Kidney epithelial cell (primary cell): ENCODE measurements at regions not wholly inside any gene's neighbourhood (a gene's known extent, or its start where the extent isn't known, plus 50 kb on each side); places are given as distances from the start of the nearest gene placed in this dataset.

Experiments used
- DNase-seq: peaks from one replicate; pipeline ENCODE4 v3.0.0-alpha.2; 2010; ENCODE audit warnings: low read depth
- H3K27me3 ChIP-seq: 2 replicates; pipeline ENCODE4 v1.6.0; 2011; ENCODE audit warnings: low read length; ENCODE audit not compliant: control insufficient read depth, insufficient read depth
- H3K36me3 ChIP-seq: 2 replicates; pipeline ENCODE4 v1.5.1; 2011; ENCODE audit warnings: low read length; ENCODE audit not compliant: control insufficient read depth, insufficient read depth
- H3K4me3 ChIP-seq: 2 replicates; pipeline ENCODE4 v1.5.1; 2011; ENCODE audit warnings: low read depth, mild to moderate bottlenecking, control low read depth, low read length
- CTCF ChIP-seq: IDR thresholded peaks from 2 replicates; pipeline ENCODE4 v1.5.1; 2011; ENCODE audit warnings: mild to moderate bottlenecking, moderate library complexity, low read length, control low read depth, inconsistent platforms; ENCODE audit not compliant: insufficient read depth, poor library complexity, severe bottlenecking

- TF ChIP-seq CTCF: no peak
- H3K36me3 ChIP-seq: no peaks in the 10 kb centered on the region
- no peaks in the 10 kb centered on the region for H3K27me3 ChIP-seq
- H3K4me3 ChIP-seq: no peak overlapping the region
- DNase-seq: no peak
These were observed 478.2 kb downstream of the BUD13 start for GRCh38 chr11:116294630-116295029.

- H3K36me3 ChIP-seq: no peaks in the 10 kb centered on the region
- H3K27me3 ChIP-seq: no peaks in the 10 kb centered on the region
- no peak for DNase-seq
- H3K4me3 ChIP-seq: no peak overlapping the region
- no peak for TF ChIP-seq CTCF
These were observed 484.9 kb downstream of the BUD13 start for GRCh38 chr11:116287866-116288265.

- Histone ChIP-seq H3K27me3 (no peaks in the 10 kb centered on the region), H3K4me3 (no peak overlapping the region), H3K36me3 (no peaks in the 10 kb centered on the region)
- no peak for DNase-seq
- TF ChIP-seq CTCF: no peak
These were observed 487.8 kb downstream of the BUD13 start for GRCh38 chr11:116285026-116285425.

GRCh38 chr11:116283300-116283699 lies 489.5 kb downstream of the BUD13 start:
- no peak for DNase-seq
- Histone ChIP-seq H3K27me3 (peaks cover 2% of the 10 kb centered on the region), H3K36me3 (no peaks in the 10 kb centered on the region), H3K4me3 (no peak overlapping the region)
- TF ChIP-seq CTCF: no peak

- peaks cover 4% of the 10 kb centered on the region for H3K27me3 ChIP-seq
These were observed 490.3 kb downstream of the BUD13 start for GRCh38 chr11:116282481-116282880.

More at GRCh38 chr11:116282481-116282880, 490.3 kb downstream of the BUD13 start:
- TF ChIP-seq CTCF: no peak
- DNase-seq: no peak
- Histone ChIP-seq H3K36me3 (no peaks in the 10 kb centered on the region), H3K4me3 (no peak overlapping the region)
